ENCODE measurements at regions not wholly inside any gene's neighbourhood (a gene's known extent, or its start where the extent isn't known, plus 50 kb on each side); places are given as distances from the start of the nearest gene placed in this dataset.

GRCh38 chr6:51459958-51460357 lies 627.5 kb downstream of the PKHD1 start:
- TF ChIP-seq POLR2A (IDR thresholded peaks at IDR 0.05) (no peak), EP300 (IDR thresholded peaks at IDR 0.05) (no peak)

Measured in suprapubic skin (tissue), 2 donors.